DND-41 (cell line): ENCODE measurements at regions not wholly inside any gene's neighbourhood (a gene's known extent, or its start where the extent isn't known, plus 50 kb on each side); places are given as distances from the start of the nearest gene placed in this dataset.

Experiments
- ATAC-seq: fragments of 200-7000 bp; cut with Tn5 transposase; 3 replicates; pipeline ENCODE4 v1.9.1; 2021; ENCODE audit warnings: low read depth; ENCODE audit not compliant: insufficient read depth
- DNase-seq: peaks from one replicate; pipeline ENCODE4 v3.0.0-alpha.2; 2020
- H2AFZ ChIP-seq: 2 replicates; pipeline ENCODE4 v1.6.0; 2012; ENCODE audit warnings: low read depth, low read length
- H3K27ac ChIP-seq: 2 replicates; pipeline ENCODE4 v1.5.1; 2012; ENCODE audit warnings: low read length, inconsistent platforms
- H3K27me3 ChIP-seq: fragments of 200-600 bp; sonication (generic); 2 replicates; pipeline ENCODE4 v1.6.0; 2012; ENCODE audit warnings: low read length, mild to moderate bottlenecking, inconsistent platforms; ENCODE audit not compliant: insufficient read depth, poor library complexity
- H3K36me3 ChIP-seq: 2 replicates; pipeline ENCODE4 v1.5.1; 2012; ENCODE audit warnings: low read length, inconsistent platforms; ENCODE audit not compliant: insufficient read depth
- H3K4me1 ChIP-seq: 2 replicates; pipeline ENCODE4 v1.5.1; 2012; ENCODE audit warnings: mild to moderate bottlenecking, low read length; ENCODE audit not compliant: insufficient read depth
- H3K4me2 ChIP-seq: 2 replicates; pipeline ENCODE4 v1.6.0; 2012; ENCODE audit warnings: mild to moderate bottlenecking, moderate library complexity, low read length, inconsistent platforms; ENCODE audit not compliant: insufficient read depth
- H3K4me3 ChIP-seq, 2 experiments: fragments of 200-600 bp in 1 of 2; shearing (Covaris generic) in 1 of 2; 2 replicates each; pipeline ENCODE4 v1.5.1; 2012 to 2016; ENCODE audit warnings: inconsistent platforms in 2 of 2, low read length in 2 of 2, mild to moderate bottlenecking in 2 of 2, low read depth in 1 of 2, moderate library complexity in 1 of 2
- H3K79me2 ChIP-seq: 2 replicates; pipeline ENCODE4 v1.6.0; 2012; ENCODE audit warnings: low read length, inconsistent platforms; ENCODE audit not compliant: insufficient read depth
- H3K9ac ChIP-seq: 2 replicates; pipeline ENCODE4 v1.6.0; 2012; ENCODE audit warnings: low read depth, mild to moderate bottlenecking, inconsistent platforms, low read length, moderate library complexity
- H3K9me3 ChIP-seq: 2 replicates; pipeline ENCODE4 v1.5.1; 2012; ENCODE audit warnings: low read length, moderate library complexity, mild to moderate bottlenecking, inconsistent platforms; ENCODE audit not compliant: insufficient read depth, severe bottlenecking
- H4K20me1 ChIP-seq: 2 replicates; pipeline ENCODE4 v1.6.0; 2012; ENCODE audit warnings: low read length; ENCODE audit not compliant: insufficient read depth
- EZH2 ChIP-seq: IDR thresholded peaks from 3 replicates; pipeline ENCODE4 v1.6.1; 2012; ENCODE audit warnings: borderline replicate concordance, low read depth, mild to moderate bottlenecking, moderate library complexity, low read length, inconsistent platforms; ENCODE audit not compliant: severe bottlenecking
- TF ChIP-seq, protein P1 (sequence below): IDR thresholded peaks from 2 replicates; pipeline ENCODE4 v1.5.1; 2012; ENCODE audit warnings: borderline replicate concordance, low read length, moderate library complexity, mild to moderate bottlenecking; ENCODE audit not compliant: poor library complexity, severe bottlenecking; ENCODE audit errors: extremely low read depth

- Histone ChIP-seq H4K20me1 (no peaks in the 10 kb centered on the region), H3K36me3 (no peaks in the 10 kb centered on the region), H3K27me3 (no peaks in the 10 kb centered on the region), H3K4me1 (no peaks in the 10 kb centered on the region), H3K4me3 (no peak overlapping the region), H3K27ac (no peak overlapping the region), H3K4me2 (no peak overlapping the region), H2AFZ (no peak overlapping the region), H3K9me3 (no peaks in the 10 kb centered on the region), H3K9ac (no peak overlapping the region), H3K79me2 (no peaks in the 10 kb centered on the region)
- no peak for TF ChIP-seq EZH2
- TF ChIP-seq, protein P1, sequence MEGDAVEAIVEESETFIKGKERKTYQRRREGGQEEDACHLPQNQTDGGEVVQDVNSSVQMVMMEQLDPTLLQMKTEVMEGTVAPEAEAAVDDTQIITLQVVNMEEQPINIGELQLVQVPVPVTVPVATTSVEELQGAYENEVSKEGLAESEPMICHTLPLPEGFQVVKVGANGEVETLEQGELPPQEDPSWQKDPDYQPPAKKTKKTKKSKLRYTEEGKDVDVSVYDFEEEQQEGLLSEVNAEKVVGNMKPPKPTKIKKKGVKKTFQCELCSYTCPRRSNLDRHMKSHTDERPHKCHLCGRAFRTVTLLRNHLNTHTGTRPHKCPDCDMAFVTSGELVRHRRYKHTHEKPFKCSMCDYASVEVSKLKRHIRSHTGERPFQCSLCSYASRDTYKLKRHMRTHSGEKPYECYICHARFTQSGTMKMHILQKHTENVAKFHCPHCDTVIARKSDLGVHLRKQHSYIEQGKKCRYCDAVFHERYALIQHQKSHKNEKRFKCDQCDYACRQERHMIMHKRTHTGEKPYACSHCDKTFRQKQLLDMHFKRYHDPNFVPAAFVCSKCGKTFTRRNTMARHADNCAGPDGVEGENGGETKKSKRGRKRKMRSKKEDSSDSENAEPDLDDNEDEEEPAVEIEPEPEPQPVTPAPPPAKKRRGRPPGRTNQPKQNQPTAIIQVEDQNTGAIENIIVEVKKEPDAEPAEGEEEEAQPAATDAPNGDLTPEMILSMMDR, result no peak
- ATAC-seq, result no peak
- no peak for DNase-seq
These were observed 348.1 kb upstream of the MIR17HG start for GRCh38 chr13:90999401-90999800.

GRCh38 chr13:91001371-91001770 lies 346.1 kb upstream of the MIR17HG start:
- H3K27ac ChIP-seq, result no peak overlapping the region
- no peaks in the 10 kb centered on the region for H3K36me3 ChIP-seq
- no peak overlapping the region for H2AFZ ChIP-seq
- no peaks in the 10 kb centered on the region for H3K9me3 ChIP-seq
- DNase-seq, result no peak
- no peaks in the 10 kb centered on the region for H3K27me3 ChIP-seq
- H3K9ac ChIP-seq, result no peak overlapping the region
- no peak for TF ChIP-seq EZH2
- TF ChIP-seq, protein P1, result no peak
- no peaks in the 10 kb centered on the region for H3K79me2 ChIP-seq
- no peak for ATAC-seq
- no peak overlapping the region for H3K4me3 ChIP-seq
- H4K20me1 ChIP-seq, result no peaks in the 10 kb centered on the region
- no peaks in the 10 kb centered on the region for H3K4me1 ChIP-seq
- no peak overlapping the region for H3K4me2 ChIP-seq

DNA sequence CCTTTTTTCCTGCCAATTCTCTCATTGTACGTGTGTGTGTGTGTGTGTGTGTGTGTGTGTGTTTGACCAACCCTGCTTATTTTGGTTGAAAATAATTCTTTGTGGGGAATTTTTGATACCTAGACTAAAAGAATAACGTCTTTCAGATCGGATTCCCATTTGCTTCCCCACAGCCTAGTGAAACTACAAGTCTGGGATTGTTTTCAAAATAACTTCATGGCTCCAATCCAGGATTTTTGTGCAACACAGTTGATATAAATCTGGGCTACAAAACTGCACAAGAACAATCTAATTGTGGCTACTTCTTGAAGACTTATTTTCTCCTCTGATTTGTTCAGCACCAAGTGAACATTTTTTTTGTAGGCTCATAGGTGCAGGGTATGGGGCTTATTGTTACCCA lies 332.8 kb upstream of the MIR17HG start:
- Histone ChIP-seq H3K9ac (no peak overlapping the region), H3K36me3 (no peaks in the 10 kb centered on the region), H3K79me2 (no peaks in the 10 kb centered on the region), H2AFZ (no peak overlapping the region), H3K4me2 (no peak overlapping the region), H3K4me3 (no peak overlapping the region), H3K4me1 (no peaks in the 10 kb centered on the region), H3K9me3 (no peaks in the 10 kb centered on the region), H3K27me3 (no peaks in the 10 kb centered on the region), H3K27ac (no peak overlapping the region), H4K20me1 (no peaks in the 10 kb centered on the region)
- ATAC-seq (no peak), DNase-seq (no peak)
- TF ChIP-seq, protein P1, result no peak
- TF ChIP-seq EZH2, result no peak
